HG03558 (cell line): ENCODE measurements at regions not wholly inside any gene's neighbourhood (a gene's known extent, or its start where the extent isn't known, plus 50 kb on each side); places are given as distances from the start of the nearest gene placed in this dataset.
"Not testable (repeated sequence)": the region's sequence is repeated elsewhere in the genome, so short reads cannot be mapped to it uniquely, and the experiment has no call there.

Experiments
- ATAC-seq: cut with Tn5 transposase; IDR thresholded peaks from one replicate; pipeline ENCODE4 v1.9.1; 2021; ENCODE audit warnings: moderate number of reproducible peaks; ENCODE audit not compliant: unreplicated experiment; ENCODE audit errors: extremely low read depth

DNA sequence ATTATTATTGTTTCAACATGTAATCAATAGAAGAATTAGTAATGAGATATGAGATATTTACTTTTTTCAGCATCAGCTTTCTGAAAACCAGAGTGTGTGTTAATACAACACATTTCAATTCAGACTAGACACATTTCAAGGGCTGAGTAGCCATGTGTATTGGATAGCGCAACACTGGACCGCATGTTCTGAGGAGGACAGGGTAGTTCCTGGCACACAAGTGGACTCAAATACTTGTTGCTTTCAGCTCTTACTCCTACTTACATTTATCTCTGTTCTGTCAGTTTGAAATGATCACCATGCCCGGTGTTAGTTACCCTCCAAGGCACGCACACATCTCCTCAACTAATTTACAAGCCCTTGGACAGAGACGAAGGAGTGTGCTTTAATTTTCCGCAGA is 126.6 kb downstream of the SLC24A2 start:
- no peak for ATAC-seq

DNA sequence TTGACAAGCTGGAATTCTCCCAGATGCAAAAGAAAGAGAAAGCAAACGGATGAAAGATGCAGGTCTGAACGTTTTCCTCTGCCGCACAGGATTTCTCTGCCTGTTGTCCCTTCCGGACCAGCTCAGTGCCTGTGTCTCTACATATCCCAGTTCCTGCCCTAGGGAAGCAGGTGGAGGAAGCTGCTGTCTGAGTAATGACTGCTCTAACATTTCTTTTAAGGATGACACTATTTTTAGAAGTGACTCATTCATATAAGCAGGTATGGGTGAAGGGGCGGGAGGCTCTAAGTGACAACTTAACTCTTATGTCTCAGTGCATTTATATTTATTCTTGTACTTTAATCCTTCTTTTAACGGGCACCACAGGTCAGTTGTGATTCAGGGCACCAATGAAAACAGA is 128.8 kb downstream of the SLC24A2 start:
- no peak for ATAC-seq

DNA sequence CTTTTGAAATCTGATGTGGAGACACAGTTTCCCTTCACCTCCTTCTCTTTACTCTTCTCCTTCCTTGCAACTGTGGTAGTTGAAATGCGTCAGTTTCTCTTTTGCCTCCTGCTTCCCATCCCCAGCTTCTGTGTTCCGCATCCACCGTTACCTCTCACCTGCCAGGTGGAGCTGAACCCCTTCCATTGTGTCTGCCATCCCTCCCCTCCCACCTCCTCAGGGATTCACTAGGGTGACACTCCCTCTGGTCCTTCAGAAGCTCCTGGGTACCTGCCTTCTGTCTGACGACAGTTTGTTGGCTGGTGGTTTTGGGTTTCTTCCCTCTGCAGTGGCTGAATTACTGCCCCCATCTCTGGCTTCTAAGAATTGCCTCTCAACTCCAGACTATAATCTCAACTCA is 132.1 kb downstream of the SLC24A2 start:
- no peak for ATAC-seq

DNA sequence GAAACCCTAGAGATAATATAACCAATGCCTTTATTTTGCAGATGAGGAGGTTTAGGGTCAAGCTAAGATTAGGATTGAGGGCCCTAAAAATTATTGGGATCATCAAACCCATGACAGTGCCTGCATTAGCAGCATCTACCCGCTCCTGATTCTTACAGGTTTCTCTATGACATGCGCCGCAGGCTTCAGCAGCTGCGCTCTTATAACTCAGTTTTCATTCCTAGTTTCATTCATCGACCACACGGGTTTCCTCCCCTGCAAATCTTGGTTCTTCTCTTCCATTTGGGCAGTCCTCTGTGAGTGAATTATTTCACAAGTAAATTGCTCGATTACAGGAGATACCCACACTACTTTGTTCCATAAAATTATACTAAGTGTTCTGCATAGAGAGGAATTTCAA is 137.2 kb downstream of the SLC24A2 start:
- ATAC-seq = no peak

DNA sequence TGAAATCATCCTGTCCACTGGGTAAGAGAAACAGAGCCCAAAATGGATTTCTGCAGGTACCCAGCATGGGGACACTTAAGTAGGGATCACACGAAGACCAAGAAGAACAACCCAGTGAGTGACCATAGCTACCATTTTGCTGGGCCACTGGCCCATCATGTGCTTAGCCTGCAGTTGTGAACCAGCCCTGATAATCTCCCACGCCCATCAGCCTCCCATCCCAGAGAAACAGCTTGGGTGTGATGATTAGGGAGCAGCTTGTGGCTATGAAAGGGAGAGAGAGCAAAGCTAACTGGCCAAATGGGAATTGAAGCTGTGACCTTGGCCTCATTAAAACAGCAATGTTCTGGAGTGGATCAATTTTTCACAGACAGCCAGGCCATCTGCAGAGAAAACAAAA is 138.5 kb downstream of the SLC24A2 start:
- no peak for ATAC-seq

DNA sequence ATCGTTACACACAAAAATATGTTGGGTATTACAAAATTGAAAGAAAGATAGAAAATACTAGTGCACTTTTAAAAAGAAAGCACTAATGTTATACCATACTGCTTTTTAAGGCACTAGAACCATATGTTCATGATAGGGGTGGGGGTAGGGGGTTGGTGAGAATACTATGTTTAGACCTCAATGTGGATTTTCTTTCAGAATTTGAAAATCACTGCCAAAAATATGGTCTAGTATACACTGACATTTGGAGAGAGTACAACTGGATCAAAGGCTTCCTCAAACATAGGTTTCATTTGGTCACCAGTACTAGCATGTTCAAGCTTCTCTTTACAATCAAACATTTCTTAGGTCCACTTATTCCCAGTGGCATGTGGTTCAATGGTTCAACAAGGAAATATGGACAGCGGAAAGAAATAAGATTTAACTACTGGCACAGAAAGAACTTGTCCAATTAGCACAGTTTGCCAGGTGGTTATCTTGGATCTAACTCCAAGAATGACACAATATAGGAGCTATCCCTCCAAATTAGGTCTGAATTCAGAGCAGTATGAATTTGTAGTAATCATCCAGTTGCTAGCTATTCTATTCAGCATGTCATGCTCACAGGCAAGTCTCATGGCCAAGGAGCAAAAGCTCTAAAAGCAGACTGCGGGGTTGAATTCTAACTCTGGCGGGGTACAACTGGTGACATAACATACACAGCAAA is 139.3 kb downstream of the SLC24A2 start:
- ATAC-seq = no peak

DNA sequence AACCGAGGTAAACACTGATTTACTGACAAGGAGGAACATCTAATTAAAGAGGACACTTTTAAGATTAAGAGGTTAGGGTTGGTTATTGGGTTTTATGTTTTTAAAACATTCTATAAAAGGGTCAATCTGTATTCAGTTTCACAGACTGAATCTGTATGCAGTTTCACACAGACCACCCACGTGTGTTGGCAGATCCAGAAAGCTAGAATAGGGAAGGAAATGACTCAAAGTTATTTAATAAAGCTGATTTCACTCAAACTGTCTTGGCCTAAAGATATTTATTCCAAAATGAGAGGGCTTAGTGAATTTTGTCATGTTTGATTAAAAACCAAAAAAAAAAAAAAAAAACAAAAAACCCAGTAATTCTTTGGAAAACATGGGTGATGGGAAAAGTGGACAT is 140.2 kb downstream of the SLC24A2 start:
- no peak for ATAC-seq

DNA sequence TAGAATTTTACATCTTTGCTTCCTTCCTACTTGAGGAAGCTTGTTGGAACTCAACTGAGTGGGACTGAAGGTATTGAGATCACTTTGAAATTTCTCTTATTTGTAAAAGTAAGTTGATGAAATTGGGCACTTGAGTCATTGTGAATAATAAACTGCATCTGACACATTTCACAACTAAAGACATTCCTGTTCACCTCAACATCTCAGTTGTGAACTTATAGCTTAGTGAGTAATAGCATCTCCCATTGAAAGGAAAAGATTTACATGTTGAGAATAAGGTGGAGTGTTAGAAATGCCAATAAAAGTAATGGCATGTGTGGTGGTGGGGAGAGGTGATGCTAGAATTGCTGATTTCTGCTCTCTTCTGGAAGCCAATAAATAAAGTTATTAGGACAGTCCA is 145.0 kb downstream of the SLC24A2 start:
- no peak for ATAC-seq

DNA sequence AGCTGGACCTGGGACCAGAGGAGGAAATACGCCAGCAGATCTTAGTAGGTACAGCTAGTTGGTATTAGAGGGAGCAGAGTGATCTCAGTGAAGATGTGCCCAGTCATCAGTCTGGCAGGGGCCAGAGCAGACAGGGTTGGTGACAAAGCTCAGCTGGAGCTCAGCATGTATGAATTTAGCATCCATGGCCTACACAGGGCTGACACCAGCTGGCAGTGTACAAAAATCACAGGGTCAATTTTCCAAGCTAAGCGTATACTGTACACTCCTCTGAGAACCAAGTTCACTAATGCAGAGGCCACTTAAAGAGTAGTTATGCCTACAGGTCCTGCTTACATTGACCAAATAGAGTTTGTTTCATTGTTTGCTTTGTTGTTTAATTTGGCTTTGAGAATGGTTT is 146.6 kb downstream of the SLC24A2 start:
- ATAC-seq = no peak

DNA sequence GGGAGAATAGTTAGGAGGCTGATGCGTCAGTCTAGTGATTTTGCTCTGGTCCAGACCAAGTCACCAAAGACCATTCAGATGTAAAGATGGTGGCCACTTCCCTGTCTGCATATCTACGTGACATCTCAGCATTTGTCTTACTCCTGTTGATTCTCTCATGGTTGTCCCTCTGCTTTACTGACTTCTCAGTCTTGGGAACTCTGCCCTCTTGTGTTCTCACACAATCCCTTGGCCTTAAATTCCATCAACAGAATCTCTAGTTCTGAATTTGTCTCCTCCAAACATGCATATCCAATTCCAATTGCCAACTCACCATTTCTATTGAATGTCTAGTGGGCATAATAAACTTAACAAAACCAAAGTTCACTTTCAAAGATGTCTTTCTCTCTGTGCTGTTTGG is 147.8 kb downstream of the SLC24A2 start:
- no peak for ATAC-seq

DNA sequence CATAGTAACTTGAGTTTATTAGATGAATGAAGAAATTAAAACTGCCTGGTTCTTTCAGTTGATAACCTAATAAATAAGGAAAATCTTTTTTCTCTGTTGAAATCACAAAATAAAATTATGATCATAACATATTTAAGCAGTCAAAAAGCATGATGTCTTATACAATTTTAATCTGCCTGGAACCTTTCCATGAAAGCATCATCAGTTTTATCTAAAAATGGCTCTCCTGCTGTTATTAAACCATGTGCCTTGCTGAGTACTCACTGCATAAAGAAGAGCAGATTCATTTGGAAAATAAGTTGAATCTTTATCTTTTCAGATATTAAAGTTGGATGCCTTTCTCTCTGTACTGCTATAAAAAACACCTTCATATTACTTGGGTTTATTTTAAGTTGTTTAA is 148.8 kb downstream of the SLC24A2 start:
- ATAC-seq = no peak

DNA sequence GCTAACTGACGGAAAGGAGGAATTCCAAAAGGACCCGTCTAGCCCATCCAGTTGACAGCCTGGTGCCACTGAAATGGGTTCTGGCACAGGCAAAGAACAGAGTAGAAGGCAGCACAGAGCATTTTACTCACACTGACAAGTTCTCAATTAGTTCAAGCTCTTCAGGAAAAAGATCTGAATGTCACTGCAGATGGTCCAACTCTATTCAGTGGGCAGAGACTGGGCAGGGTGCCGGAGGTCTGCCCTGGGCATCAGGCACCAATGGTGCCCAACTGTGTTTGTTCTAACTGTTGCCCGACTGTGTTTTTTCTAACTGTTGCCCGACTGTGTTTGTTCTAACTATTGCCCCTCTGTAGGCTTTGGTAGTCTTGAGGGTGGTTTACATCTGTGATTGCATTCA is 151.8 kb downstream of the SLC24A2 start:
- no peak for ATAC-seq

DNA sequence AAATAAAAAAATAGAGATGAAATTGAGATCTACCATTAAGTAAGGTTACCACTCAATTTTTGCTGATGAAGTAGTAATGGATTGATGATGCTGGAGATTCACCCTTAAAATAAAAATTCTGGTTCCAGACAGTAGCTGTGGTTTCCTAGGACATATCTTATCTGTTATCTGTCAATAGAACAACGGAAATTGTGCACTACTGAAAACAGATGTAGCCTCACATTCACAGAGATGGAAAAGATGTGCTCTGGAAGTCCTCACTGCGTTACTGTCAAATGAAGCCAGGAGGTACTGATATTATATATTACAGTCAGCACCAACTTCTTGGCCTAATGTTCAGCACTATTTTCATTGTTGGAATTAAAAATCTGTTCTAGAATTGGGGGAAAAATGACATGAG is 154.0 kb downstream of the SLC24A2 start:
- ATAC-seq = no peak

DNA sequence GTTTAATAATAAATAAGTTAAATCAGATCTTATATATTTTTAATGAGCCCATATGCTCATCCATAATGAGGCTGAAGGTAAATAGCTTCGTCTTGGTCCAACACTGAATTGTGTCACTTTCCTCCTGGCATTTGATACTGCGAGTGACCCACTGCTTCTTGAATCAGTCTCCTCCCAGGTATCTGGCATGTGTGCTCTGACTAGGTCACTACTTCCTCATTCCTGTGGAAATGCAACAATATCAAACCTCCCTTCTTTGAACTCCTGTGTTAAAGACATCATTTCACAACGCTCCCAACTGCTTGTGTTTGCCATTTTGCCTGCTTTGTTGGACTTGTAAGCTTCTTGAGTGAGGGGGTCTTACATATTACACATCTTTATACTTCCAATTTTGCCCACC is 157.7 kb downstream of the SLC24A2 start:
- ATAC-seq = no peak

DNA sequence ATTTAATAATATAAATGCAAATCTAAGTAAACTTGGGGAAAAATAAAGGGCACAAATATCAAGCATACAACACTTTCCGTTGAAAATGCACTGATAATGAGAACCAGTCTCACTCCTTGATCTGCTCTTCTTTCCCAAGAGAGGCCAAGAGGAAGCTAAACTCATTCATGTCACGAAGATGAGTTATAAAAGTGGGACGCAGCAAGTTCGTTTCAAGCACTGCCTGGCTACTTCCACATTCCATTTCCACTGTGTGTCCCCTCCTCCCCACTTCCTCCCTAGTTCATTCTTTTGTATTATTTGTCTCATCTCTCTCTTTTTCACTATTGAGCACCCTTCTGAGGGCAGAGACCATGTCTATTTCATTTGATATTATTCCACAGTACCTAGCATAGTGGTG is 158.1 kb downstream of the SLC24A2 start:
- ATAC-seq = no peak

DNA sequence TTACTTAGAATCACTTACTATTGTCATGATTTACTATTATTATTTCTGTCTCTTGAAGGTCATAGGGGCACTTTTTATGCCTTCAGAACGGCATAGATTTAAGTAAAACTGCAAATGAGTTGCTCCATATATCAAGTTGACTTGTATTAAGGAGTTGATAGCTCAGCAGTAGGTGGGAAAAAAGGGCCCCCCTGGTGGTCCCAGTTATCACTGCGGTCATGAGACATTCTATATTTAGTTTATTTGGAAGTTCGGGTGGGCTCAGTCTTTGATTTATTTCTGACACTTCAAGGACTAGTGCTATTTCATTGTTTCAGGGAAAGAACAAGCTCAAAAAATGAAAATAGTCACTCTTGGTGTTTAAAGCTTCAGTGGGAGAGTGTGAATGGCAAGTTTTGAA is 159.3 kb downstream of the SLC24A2 start:
- ATAC-seq = no peak

DNA sequence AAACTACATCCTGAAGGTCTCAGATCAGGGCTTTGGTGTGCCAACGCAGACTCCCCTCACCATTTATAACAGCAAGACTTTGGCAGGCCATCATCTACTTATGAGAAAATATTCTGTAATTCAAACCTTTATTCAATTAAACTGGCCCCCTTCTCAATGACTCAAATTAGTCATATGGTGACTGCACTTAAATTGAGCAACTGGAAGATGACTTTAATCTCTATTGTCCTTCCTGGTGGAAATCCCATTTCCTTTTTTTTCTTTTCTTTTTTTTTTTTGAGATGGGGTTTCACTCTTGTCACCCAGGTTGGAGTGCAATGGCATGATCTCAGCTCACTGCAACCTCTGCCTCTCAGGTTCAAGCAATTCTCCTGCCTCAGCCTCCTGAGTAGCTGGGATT is 163.4 kb downstream of the SLC24A2 start:
- not testable (repeated sequence) for ATAC-seq

DNA sequence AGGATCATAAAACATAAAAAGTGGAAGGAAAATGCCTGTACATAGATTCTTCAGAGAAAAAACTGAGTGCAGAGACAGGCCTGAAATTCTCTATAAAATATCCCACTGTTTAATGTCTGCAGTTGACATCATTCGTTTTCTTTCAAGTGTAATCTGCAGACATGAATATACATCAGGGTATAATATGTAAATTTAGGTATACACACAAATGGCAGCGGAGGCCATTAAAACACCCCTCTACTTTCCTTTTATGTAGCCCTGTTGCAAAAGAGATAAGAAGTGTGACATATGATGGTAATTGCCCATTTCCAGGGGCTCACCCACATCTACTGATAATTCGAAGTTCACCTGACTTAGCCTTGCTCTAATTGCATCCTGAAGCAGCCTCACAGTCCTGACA is 164.3 kb downstream of the SLC24A2 start:
- ATAC-seq = no peak

DNA sequence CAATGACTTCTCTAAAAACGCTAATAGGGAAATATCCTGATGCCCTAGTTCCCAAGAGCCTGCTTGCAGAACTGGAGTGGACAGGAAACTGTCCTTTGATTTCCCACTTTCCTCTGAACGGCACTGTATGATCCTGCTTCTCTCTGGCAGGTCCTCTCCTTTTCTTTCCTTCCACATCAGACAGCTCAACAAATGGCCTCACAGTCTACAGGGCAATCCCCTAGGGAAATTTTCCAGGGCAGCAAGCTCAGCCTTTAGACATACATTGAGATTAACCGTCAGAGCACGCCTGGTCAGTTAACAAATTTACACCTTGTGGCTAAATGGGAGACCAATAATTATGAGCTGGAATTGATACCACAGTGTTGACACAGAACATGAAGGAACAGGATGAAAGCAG is 164.9 kb downstream of the SLC24A2 start:
- no peak for ATAC-seq

DNA sequence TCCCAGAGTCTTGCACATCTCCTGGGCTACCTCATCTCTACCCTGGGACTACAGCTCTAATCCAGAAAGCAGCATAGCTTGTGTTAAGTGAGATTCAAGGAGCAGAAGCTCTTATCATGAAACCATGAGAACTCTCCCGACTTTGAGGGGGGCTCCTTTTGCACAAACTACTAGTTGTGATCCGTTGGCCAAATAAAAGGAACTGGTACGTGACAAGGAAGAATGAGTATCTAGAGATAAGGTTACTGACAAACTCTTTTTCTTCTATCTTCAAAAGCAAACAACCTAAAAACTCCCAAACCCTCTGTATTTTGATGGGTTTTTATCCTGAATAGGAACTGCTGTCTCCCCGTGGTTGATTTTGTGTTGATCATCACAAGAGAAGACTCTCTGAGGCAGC is 168.5 kb downstream of the SLC24A2 start:
- ATAC-seq = no peak

DNA sequence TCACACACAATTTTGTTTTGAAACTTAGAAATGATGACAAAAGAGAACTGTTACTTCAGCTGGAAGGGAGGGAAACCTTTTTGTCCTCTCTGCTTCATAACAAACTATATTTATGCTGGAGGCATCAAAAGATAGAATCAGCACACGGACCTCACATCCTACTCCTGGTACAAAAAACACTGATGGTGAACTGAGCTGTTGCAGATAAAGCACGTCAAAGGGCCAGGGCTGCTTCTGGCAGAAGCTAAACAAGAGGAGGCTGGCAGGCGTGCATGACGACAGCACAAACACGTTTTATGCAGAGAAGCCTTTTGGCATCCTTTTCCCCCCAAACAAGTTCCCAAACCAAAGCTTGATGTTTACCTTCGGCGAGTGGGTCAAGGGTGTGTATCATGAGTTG is 169.6 kb downstream of the SLC24A2 start:
- ATAC-seq = no peak

DNA sequence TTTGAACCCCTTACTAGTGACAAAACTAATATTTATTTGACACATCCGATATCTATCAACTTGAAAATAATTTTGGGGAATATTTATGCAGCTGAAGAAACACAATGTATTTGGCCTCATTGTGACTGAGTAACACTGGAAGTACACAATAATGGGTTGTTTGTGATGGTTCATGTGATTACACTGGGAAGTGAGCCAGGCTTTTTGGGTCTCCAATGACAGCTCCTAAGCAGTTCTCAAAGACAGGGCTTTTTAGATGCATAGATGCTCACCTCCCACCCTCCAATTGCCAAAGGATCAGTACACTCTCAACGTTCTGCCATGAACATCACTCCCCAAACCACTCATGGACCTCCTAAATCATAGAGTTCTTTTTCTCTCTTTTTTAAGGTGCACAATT is 170.0 kb downstream of the SLC24A2 start:
- ATAC-seq = no peak
